GM23338 (cell line): ENCODE measurements at regions not wholly inside any gene's neighbourhood (a gene's known extent, or its start where the extent isn't known, plus 50 kb on each side); places are given as distances from the start of the nearest gene placed in this dataset.

Source experiments
- ATAC-seq: fragments of 200-7000 bp; cut with Tn5 transposase; 3 replicates; pipeline ENCODE4 v1.9.1; 2020
- DNase-seq: peaks from one replicate; pipeline ENCODE4 v3.0.0-alpha.2; 2015; ENCODE audit warnings: low spot score
- H2AFZ ChIP-seq: fragments of 200-600 bp; sonication (generic); 2 replicates; pipeline ENCODE4 v1.8.0; 2016; ENCODE audit warnings: antibody characterized with exemption, mild to moderate bottlenecking, moderate library complexity
- H3F3A ChIP-seq: fragments of 200-600 bp; sonication (generic); replicated peaks from 2 replicates; pipeline ENCODE4 v1.8.0; 2017; ENCODE audit warnings: antibody characterized with exemption, mixed run types, low read depth
- H3K27ac ChIP-seq: fragments of 200-600 bp; sonication (generic); 2 replicates; pipeline ENCODE4 v1.6.1; 2016; ENCODE audit warnings: low read depth
- H3K27me3 ChIP-seq: fragments of 200-600 bp; sonication (generic); 2 replicates; pipeline ENCODE4 v1.8.0; 2016; ENCODE audit warnings: mild to moderate bottlenecking, mixed run types, moderate library complexity; ENCODE audit not compliant: insufficient read depth
- H3K36me3 ChIP-seq: fragments of 200-600 bp; sonication (generic); 2 replicates; pipeline ENCODE4 v1.8.0; 2016; ENCODE audit warnings: mild to moderate bottlenecking; ENCODE audit not compliant: insufficient read depth
- H3K4me1 ChIP-seq: fragments of 200-600 bp; sonication (generic); 2 replicates; pipeline ENCODE4 v1.8.0; 2016; ENCODE audit warnings: mild to moderate bottlenecking, moderate library complexity; ENCODE audit not compliant: insufficient read depth
- H3K4me2 ChIP-seq: fragments of 200-600 bp; sonication (generic); 2 replicates; pipeline ENCODE4 v1.7.1; 2017; ENCODE audit warnings: mixed run types
- H3K4me3 ChIP-seq: fragments of 200-600 bp; sonication (generic); 2 replicates; pipeline ENCODE4 v1.6.1; 2016; ENCODE audit warnings: mixed run types
- H3K79me2 ChIP-seq: fragments of 200-600 bp; sonication (generic); replicated peaks from 2 replicates; pipeline ENCODE4 v1.8.0; 2017; ENCODE audit warnings: mild to moderate bottlenecking; ENCODE audit not compliant: insufficient read depth
- H3K9me2 ChIP-seq: fragments of 200-600 bp; sonication (generic); 2 replicates; pipeline ENCODE4 v1.8.0; 2017; ENCODE audit not compliant: insufficient read depth
- H4K20me1 ChIP-seq: fragments of 200-600 bp; sonication (generic); replicated peaks from 2 replicates; pipeline ENCODE4 v1.8.0; 2017; ENCODE audit warnings: mild to moderate bottlenecking; ENCODE audit not compliant: insufficient read depth
- H3K27ac Mint-ChIP-seq: 2 replicates; pipeline ENCODE4 v1.8.0; 2020; ENCODE audit warnings: inconsistent platforms, mild to moderate bottlenecking, moderate library complexity, mixed read lengths
- H3K27me3 Mint-ChIP-seq: 3 replicates; pipeline ENCODE4 v1.8.0; 2022; ENCODE audit warnings: low read depth, mild to moderate bottlenecking, moderate library complexity, mixed read lengths, inconsistent platforms; ENCODE audit not compliant: insufficient read depth, poor library complexity
- H3K36me3 Mint-ChIP-seq: 3 replicates; pipeline ENCODE4 v1.8.0; 2021; ENCODE audit warnings: low read depth, mild to moderate bottlenecking, inconsistent platforms, moderate library complexity, mixed read lengths
- H3K4me1 Mint-ChIP-seq: 3 replicates; pipeline ENCODE4 v1.8.0; 2020; ENCODE audit warnings: mild to moderate bottlenecking, inconsistent platforms, mixed read lengths
- H3K4me3 Mint-ChIP-seq: 3 replicates; pipeline ENCODE4 v1.8.0; 2021; ENCODE audit warnings: moderate library complexity, mild to moderate bottlenecking, inconsistent platforms, mixed read lengths
- H3K9me3 Mint-ChIP-seq: 3 replicates; pipeline ENCODE4 v1.8.0; 2020; ENCODE audit warnings: moderate library complexity, mild to moderate bottlenecking, inconsistent platforms, mixed read lengths
- CREB1 ChIP-seq: fragments of 250-450 bp; sonication (Bioruptor Pico); IDR thresholded peaks from 2 replicates; pipeline ENCODE4 v1.5.0; 2020; ENCODE audit warnings: low read depth, mild to moderate bottlenecking, moderate library complexity
- CTCF ChIP-seq, 2 experiments: fragments of 200-600 bp in 1 of 2; sonication (generic) in 1 of 2; conservative IDR thresholded peaks; 2 replicates each; pipeline versions ENCODE4 v1.5.1 to v1.6.1; 2016 to 2017; ENCODE audit warnings: antibody characterized with exemption in 2 of 2, low read depth in 2 of 2, mild to moderate bottlenecking in 2 of 2, moderate library complexity in 1 of 2
- ETS1 ChIP-seq: IDR thresholded peaks from 2 replicates; pipeline ENCODE4 v1.6.1; 2016; ENCODE audit warnings: antibody characterized with exemption
- EZH2 ChIP-seq: fragments of 200-600 bp; sonication (generic); IDR thresholded peaks from one replicate; pipeline ENCODE4 v1.8.0; 2017; ENCODE audit warnings: antibody characterized with exemption, mild to moderate bottlenecking, low read depth; ENCODE audit not compliant: unreplicated experiment
- EZH2phosphoT487 ChIP-seq: fragments of 200-600 bp; sonication (generic); IDR thresholded peaks from one replicate; pipeline ENCODE4 v1.8.1; 2018; ENCODE audit warnings: antibody characterized with exemption; ENCODE audit not compliant: unreplicated experiment
- JUNB ChIP-seq: IDR thresholded peaks from one replicate; pipeline ENCODE4 v1.6.1; 2016; ENCODE audit warnings: antibody characterized with exemption; ENCODE audit not compliant: unreplicated experiment
- NANOG ChIP-seq: IDR thresholded peaks from 2 replicates; pipeline ENCODE4 v1.6.1; 2016; ENCODE audit warnings: antibody characterized with exemption, borderline replicate concordance
- POLR2AphosphoS5 ChIP-seq: IDR thresholded peaks from 2 replicates; pipeline ENCODE4 v1.6.1; 2016; ENCODE audit warnings: antibody characterized with exemption, low read depth
- STAT1 ChIP-seq: IDR thresholded peaks from one replicate; pipeline ENCODE4 v1.6.1; 2016; ENCODE audit warnings: antibody characterized with exemption; ENCODE audit not compliant: unreplicated experiment
- ZNF114 ChIP-seq: fragments of 250-450 bp; sonication (Bioruptor Pico); IDR thresholded peaks from 2 replicates; pipeline ENCODE4 v1.5.0; 2020; ENCODE audit warnings: mild to moderate bottlenecking, moderate library complexity
- ZNF331 ChIP-seq: fragments of 250-450 bp; sonication (Bioruptor Pico); IDR thresholded peaks from 2 replicates; pipeline ENCODE4 v1.5.0; 2020; ENCODE audit warnings: low read depth, mild to moderate bottlenecking, moderate library complexity
- ZNF462 ChIP-seq: fragments of 250-450 bp; sonication (Bioruptor Pico); IDR thresholded peaks from 2 replicates; pipeline ENCODE4 v1.5.0; 2020; ENCODE audit warnings: mild to moderate bottlenecking, moderate library complexity
- TF ChIP-seq, protein P1 (sequence below): IDR thresholded peaks from one replicate; pipeline ENCODE4 v1.6.1; 2018; ENCODE audit warnings: antibody characterized with exemption; ENCODE audit not compliant: unreplicated experiment

DNA sequence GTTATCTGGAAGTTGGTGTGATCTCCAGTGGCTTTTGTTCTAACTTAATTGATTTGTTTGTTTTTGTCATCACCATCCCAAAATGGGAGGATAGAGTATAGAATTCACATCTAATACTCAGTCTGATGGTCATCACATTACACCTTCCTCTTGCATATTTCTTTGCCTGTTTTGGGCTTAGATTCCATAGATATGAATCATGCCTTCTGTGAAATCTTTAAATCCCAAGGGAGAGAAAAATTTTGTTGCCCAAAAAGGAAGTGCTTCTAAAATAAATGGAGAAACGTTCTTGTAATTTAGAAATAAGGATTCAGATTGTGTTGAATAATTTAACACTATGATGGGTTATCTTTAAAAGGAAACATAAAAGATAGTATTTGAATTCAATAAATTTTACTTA lies 446.0 kb upstream of the LRRC7 start:
- no peak for DNase-seq
- H3F3A ChIP-seq: no peaks in the 10 kb centered on the region
- H3K9me3 Mint-ChIP-seq: peaks cover 16% of the 10 kb centered on the region
- no peak overlapping the region for H3K4me3 ChIP-seq
- no peak overlapping the region for H3K4me2 ChIP-seq
- H3K4me1 ChIP-seq: peaks cover 11% of the 10 kb centered on the region
- H3K9me2 ChIP-seq: 0 out of 2 replicates have a peak, but pooled peaks cover 8% of the 10 kb centered on the region
- H3K36me3 Mint-ChIP-seq: peaks cover 15% of the 10 kb centered on the region; the same call in 2 of the 3 replicates
- H3K27ac ChIP-seq: no peak overlapping the region
- no peak overlapping the region for H3K27ac Mint-ChIP-seq
- H3K4me1 Mint-ChIP-seq: peaks cover 12% of the 10 kb centered on the region
- H3K79me2 ChIP-seq: no peaks in the 10 kb centered on the region
- H3K36me3 ChIP-seq: no peaks in the 10 kb centered on the region
- H3K27me3 ChIP-seq: no peaks in the 10 kb centered on the region
- H3K27me3 Mint-ChIP-seq: no peaks in the 10 kb centered on the region
- no peak overlapping the region for H3K4me3 Mint-ChIP-seq
- TF ChIP-seq POLR2AphosphoS5 (no peak), JUNB (no peak), NANOG (no peak), CREB1 (CRISPR knock-in tag) (no peak), ZNF462 (CRISPR knock-in tag) (no peak), CTCF (conservative IDR thresholded peaks at IDR 0.05; ENCODE audit: low read depth in 2 of 2) (no peak), EZH2 (no peak), ETS1 (no peak), ZNF331 (CRISPR knock-in tag) (no peak), STAT1 (no peak), EZH2phosphoT487 (no peak), ZNF114 (no peak)
- TF ChIP-seq, protein P1, sequence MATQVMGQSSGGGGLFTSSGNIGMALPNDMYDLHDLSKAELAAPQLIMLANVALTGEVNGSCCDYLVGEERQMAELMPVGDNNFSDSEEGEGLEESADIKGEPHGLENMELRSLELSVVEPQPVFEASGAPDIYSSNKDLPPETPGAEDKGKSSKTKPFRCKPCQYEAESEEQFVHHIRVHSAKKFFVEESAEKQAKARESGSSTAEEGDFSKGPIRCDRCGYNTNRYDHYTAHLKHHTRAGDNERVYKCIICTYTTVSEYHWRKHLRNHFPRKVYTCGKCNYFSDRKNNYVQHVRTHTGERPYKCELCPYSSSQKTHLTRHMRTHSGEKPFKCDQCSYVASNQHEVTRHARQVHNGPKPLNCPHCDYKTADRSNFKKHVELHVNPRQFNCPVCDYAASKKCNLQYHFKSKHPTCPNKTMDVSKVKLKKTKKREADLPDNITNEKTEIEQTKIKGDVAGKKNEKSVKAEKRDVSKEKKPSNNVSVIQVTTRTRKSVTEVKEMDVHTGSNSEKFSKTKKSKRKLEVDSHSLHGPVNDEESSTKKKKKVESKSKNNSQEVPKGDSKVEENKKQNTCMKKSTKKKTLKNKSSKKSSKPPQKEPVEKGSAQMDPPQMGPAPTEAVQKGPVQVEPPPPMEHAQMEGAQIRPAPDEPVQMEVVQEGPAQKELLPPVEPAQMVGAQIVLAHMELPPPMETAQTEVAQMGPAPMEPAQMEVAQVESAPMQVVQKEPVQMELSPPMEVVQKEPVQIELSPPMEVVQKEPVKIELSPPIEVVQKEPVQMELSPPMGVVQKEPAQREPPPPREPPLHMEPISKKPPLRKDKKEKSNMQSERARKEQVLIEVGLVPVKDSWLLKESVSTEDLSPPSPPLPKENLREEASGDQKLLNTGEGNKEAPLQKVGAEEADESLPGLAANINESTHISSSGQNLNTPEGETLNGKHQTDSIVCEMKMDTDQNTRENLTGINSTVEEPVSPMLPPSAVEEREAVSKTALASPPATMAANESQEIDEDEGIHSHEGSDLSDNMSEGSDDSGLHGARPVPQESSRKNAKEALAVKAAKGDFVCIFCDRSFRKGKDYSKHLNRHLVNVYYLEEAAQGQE: no peak
- no peak for ATAC-seq
- H2AFZ ChIP-seq: no peak overlapping the region
- H4K20me1 ChIP-seq: no peaks in the 10 kb centered on the region
